ENCODE measurements at regions not wholly inside any gene's neighbourhood (a gene's known extent, or its start where the extent isn't known, plus 50 kb on each side); places are given as distances from the start of the nearest gene placed in this dataset.

GRCh38 chr5:44542470-44542869, 153.2 kb upstream of the FGF10 start:
- Histone ChIP-seq H3K4me2 (ENCODE audit: low read length) (no peak overlapping the region), H3K9me2 (ENCODE audit: insufficient read depth, low read length) (no peaks in the 10 kb centered on the region), H2AFZ (ENCODE audit: low read length) (no peak overlapping the region), H3K9me3 (ENCODE audit: low read length) (no peaks in the 10 kb centered on the region), H3K36me3 (ENCODE audit: insufficient read depth, low read length) (no peaks in the 10 kb centered on the region), H3K4me1 (ENCODE audit: insufficient read depth, low read length, poor library complexity, severe bottlenecking) (no peaks in the 10 kb centered on the region), H3K4me3 (ENCODE audit: low read depth, low read length, poor library complexity, severe bottlenecking) (no peak overlapping the region), H4K20me1 (ENCODE audit: insufficient read depth, low read length) (no peaks in the 10 kb centered on the region), H3K79me2 (ENCODE audit: insufficient read depth, low read depth, low read length) (no peaks in the 10 kb centered on the region), H3K27ac (ENCODE audit: low read depth, low read length, poor library complexity, severe bottlenecking) (no peak overlapping the region)
- ChIA-PET CTCF (ENCODE audit: unreplicated experiment) (no interaction called here), POLR2A (no interaction called here)
- TF ChIP-seq EZH2phosphoT487 (IDR thresholded peaks at IDR 0.05; ENCODE audit: borderline replicate concordance, low read depth, low read length) (no peak), CTCF (conservative IDR thresholded peaks at IDR 0.05; ENCODE audit: low read length) (no peak)
- intact Hi-C loops (cut with micrococcal nuclease; ENCODE audit: unreplicated experiment): no loop called here
- BruUV-seq (replicated peaks): no TSS peak
- DNase-seq (ENCODE audit: low spot score): no peak

- Histone ChIP-seq H3K4me1 (ENCODE audit: insufficient read depth, low read length, poor library complexity, severe bottlenecking) (no peaks in the 10 kb centered on the region), H3K9me2 (ENCODE audit: insufficient read depth, low read length) (no peaks in the 10 kb centered on the region), H3K79me2 (ENCODE audit: insufficient read depth, low read depth, low read length) (no peaks in the 10 kb centered on the region), H3K9me3 (ENCODE audit: low read length) (no peaks in the 10 kb centered on the region), H3K4me3 (ENCODE audit: low read depth, low read length, poor library complexity, severe bottlenecking) (no peak overlapping the region), H3K36me3 (ENCODE audit: insufficient read depth, low read length) (no peaks in the 10 kb centered on the region), H3K4me2 (ENCODE audit: low read length) (no peak overlapping the region), H2AFZ (ENCODE audit: low read length) (no peak overlapping the region), H3K27ac (ENCODE audit: low read depth, low read length, poor library complexity, severe bottlenecking) (no peak overlapping the region), H4K20me1 (ENCODE audit: insufficient read depth, low read length) (no peaks in the 10 kb centered on the region)
- CTCF ChIA-PET (ENCODE audit: unreplicated experiment): no interaction called here
- no TSS peak for BruUV-seq (replicated peaks)
- intact Hi-C loops (cut with micrococcal nuclease; ENCODE audit: unreplicated experiment): no loop called here
- no peak for DNase-seq (ENCODE audit: low spot score)
- TF ChIP-seq CTCF (conservative IDR thresholded peaks at IDR 0.05; ENCODE audit: low read length) (no peak), EZH2phosphoT487 (IDR thresholded peaks at IDR 0.05; ENCODE audit: borderline replicate concordance, low read depth, low read length) (no peak)
- POLR2A ChIA-PET: no interaction called here
These were observed 150.3 kb upstream of the FGF10 start for GRCh38 chr5:44539602-44539919.

GRCh38 chr5:44538797-44539601, 149.8 kb upstream of the FGF10 start:
- intact Hi-C loops (cut with micrococcal nuclease; ENCODE audit: unreplicated experiment): no loop called here

More at GRCh38 chr5:44538797-44539601, 149.8 kb upstream of the FGF10 start:
- no peak for TF ChIP-seq CTCF (conservative IDR thresholded peaks at IDR 0.05; ENCODE audit: low read length)
- no peak for TF ChIP-seq EZH2phosphoT487 (IDR thresholded peaks at IDR 0.05; ENCODE audit: borderline replicate concordance, low read depth, low read length)
- H3K9me3 ChIP-seq (ENCODE audit: low read length): no peaks in the 10 kb centered on the region
- H3K79me2 ChIP-seq (ENCODE audit: insufficient read depth, low read depth, low read length): no peaks in the 10 kb centered on the region
- no peak overlapping the region for H3K4me3 ChIP-seq (ENCODE audit: low read depth, low read length, poor library complexity, severe bottlenecking)
- no peak overlapping the region for H3K4me2 ChIP-seq (ENCODE audit: low read length)
- no peaks in the 10 kb centered on the region for H3K9me2 ChIP-seq (ENCODE audit: insufficient read depth, low read length)
- CTCF ChIA-PET (ENCODE audit: unreplicated experiment): no interaction called here
- H3K4me1 ChIP-seq (ENCODE audit: insufficient read depth, low read length, poor library complexity, severe bottlenecking): no peaks in the 10 kb centered on the region
- no peak overlapping the region for H2AFZ ChIP-seq (ENCODE audit: low read length)
- no peaks in the 10 kb centered on the region for H3K36me3 ChIP-seq (ENCODE audit: insufficient read depth, low read length)
- DNase-seq (ENCODE audit: low spot score): no peak
- H4K20me1 ChIP-seq (ENCODE audit: insufficient read depth, low read length): no peaks in the 10 kb centered on the region
- BruUV-seq (replicated peaks): no TSS peak
- no peak overlapping the region for H3K27ac ChIP-seq (ENCODE audit: low read depth, low read length, poor library complexity, severe bottlenecking)
- POLR2A ChIA-PET: no interaction called here

All from OCI-LY7 (cell line).